ENCODE measurements at regions not wholly inside any gene's neighbourhood (a gene's known extent, or its start where the extent isn't known, plus 50 kb on each side); places are given as distances from the start of the nearest gene placed in this dataset.

GRCh38 chrX:45747905-45748304 is 547.2 kb upstream of the DIPK2B start (continued):
- TF ChIP-seq FOXP4 (CRISPR knock-in tag; IDR thresholded peaks at IDR 0.05) (no peak), HMGA1 (CRISPR knock-in tag; conservative IDR thresholded peaks at IDR 0.05) (no peak), ERF (CRISPR knock-in tag; IDR thresholded peaks at IDR 0.05) (no peak), USF2 (IDR thresholded peaks at IDR 0.05; ENCODE audit: low read depth, low read length) (no peak), USF2 (CRISPR knock-in tag; IDR thresholded peaks at IDR 0.05; ENCODE audit: borderline replicate concordance) (no peak), TFE3 (CRISPR knock-in tag; IDR thresholded peaks at IDR 0.05) (no peak), CBX5 (CRISPR knock-in tag; IDR thresholded peaks at IDR 0.05; ENCODE audit: borderline replicate concordance) (no peak), HDAC6 (IDR thresholded peaks at IDR 0.05; ENCODE audit: low read depth, low read length) (no peak), TMF1 (CRISPR knock-in tag; IDR thresholded peaks at IDR 0.05; ENCODE audit: low read depth) (no peak), ADNP (CRISPR knock-in tag; IDR thresholded peaks at IDR 0.05) (no peak)
